ENCODE measurements at regions not wholly inside any gene's neighbourhood (a gene's known extent, or its start where the extent isn't known, plus 50 kb on each side); places are given as distances from the start of the nearest gene placed in this dataset.

DNA sequence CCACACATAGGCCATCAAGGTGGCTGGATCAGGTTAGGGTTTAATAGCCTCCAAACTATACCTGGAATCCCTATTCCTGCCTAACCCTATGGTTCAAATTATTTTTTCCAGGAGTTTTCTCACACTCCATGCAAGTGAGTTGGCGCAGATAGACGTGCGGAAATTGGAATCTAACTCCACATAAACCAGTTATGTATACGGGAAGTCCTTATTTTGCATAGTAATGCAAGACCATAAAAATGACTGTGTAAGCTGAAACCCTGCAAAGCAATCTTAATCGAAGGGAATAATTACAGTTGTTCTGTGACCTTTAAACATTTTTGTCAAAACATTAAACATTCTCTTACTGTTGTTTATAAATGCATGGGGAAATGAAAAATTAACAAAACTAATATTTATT, 200.1 kb upstream of the SIX2 start:
- H4K20me1 ChIP-seq (ENCODE audit: insufficient read depth, low read length) = no peaks in the 10 kb centered on the region
- no peaks in the 10 kb centered on the region for H3K9me3 ChIP-seq (ENCODE audit: insufficient read depth, low read length)
- no peak overlapping the region for H3K4me2 ChIP-seq (ENCODE audit: low read length)
- H3K27me3 ChIP-seq (ENCODE audit: low read depth, low read length) = no peaks in the 10 kb centered on the region
- H3K4me3 ChIP-seq (ENCODE audit: low read length) = no peak overlapping the region
- no peak overlapping the region for H2AFZ ChIP-seq (ENCODE audit: low read depth, low read length)
- H3K79me2 ChIP-seq (ENCODE audit: low read length) = no peaks in the 10 kb centered on the region
- H3K27ac ChIP-seq (ENCODE audit: low read length) = no peak overlapping the region
- H3K4me1 ChIP-seq (ENCODE audit: low read length) = peaks cover 7% of the 10 kb centered on the region
- H3K9ac ChIP-seq (ENCODE audit: low read length) = no peak overlapping the region
- TF ChIP-seq, protein P1, sequence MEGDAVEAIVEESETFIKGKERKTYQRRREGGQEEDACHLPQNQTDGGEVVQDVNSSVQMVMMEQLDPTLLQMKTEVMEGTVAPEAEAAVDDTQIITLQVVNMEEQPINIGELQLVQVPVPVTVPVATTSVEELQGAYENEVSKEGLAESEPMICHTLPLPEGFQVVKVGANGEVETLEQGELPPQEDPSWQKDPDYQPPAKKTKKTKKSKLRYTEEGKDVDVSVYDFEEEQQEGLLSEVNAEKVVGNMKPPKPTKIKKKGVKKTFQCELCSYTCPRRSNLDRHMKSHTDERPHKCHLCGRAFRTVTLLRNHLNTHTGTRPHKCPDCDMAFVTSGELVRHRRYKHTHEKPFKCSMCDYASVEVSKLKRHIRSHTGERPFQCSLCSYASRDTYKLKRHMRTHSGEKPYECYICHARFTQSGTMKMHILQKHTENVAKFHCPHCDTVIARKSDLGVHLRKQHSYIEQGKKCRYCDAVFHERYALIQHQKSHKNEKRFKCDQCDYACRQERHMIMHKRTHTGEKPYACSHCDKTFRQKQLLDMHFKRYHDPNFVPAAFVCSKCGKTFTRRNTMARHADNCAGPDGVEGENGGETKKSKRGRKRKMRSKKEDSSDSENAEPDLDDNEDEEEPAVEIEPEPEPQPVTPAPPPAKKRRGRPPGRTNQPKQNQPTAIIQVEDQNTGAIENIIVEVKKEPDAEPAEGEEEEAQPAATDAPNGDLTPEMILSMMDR (IDR thresholded peaks at IDR 0.05; ENCODE audit: low read depth, low read length) = no peak
- no peak for TF ChIP-seq EZH2phosphoT487 (IDR thresholded peaks at IDR 0.05; ENCODE audit: low read depth)
- no peaks in the 10 kb centered on the region for H3K36me3 ChIP-seq (replicated peaks; ENCODE audit: low read depth, low read length)

GRCh38 chr2:45207101-45207500, 197.8 kb upstream of the SIX2 start:
- Histone ChIP-seq H3K79me2 (ENCODE audit: low read length) (no peaks in the 10 kb centered on the region), H3K9me3 (ENCODE audit: insufficient read depth, low read length) (no peaks in the 10 kb centered on the region), H3K4me3 (ENCODE audit: low read length) (no peak overlapping the region), H2AFZ (ENCODE audit: low read depth, low read length) (no peak overlapping the region), H3K36me3 (replicated peaks; ENCODE audit: low read depth, low read length) (no peaks in the 10 kb centered on the region), H3K4me1 (ENCODE audit: low read length) (peaks cover 7% of the 10 kb centered on the region), H3K4me2 (ENCODE audit: low read length) (no peak overlapping the region), H3K27ac (ENCODE audit: low read length) (no peak overlapping the region), H4K20me1 (ENCODE audit: insufficient read depth, low read length) (no peaks in the 10 kb centered on the region), H3K9ac (ENCODE audit: low read length) (no peak overlapping the region), H3K27me3 (ENCODE audit: low read depth, low read length) (peaks cover 3% of the 10 kb centered on the region; the same call in 1 of the 2 replicates)
- TF ChIP-seq, protein P1 (IDR thresholded peaks at IDR 0.05; ENCODE audit: low read depth, low read length) = no peak
- no peak for TF ChIP-seq EZH2phosphoT487 (IDR thresholded peaks at IDR 0.05; ENCODE audit: low read depth)

GRCh38 chr2:45205985-45206384, 196.7 kb upstream of the SIX2 start:
- H3K9ac ChIP-seq (ENCODE audit: low read length) = no peak overlapping the region
- H3K36me3 ChIP-seq (replicated peaks; ENCODE audit: low read depth, low read length) = no peaks in the 10 kb centered on the region
- H3K4me2 ChIP-seq (ENCODE audit: low read length) = no peak overlapping the region
- no peak overlapping the region for H3K27ac ChIP-seq (ENCODE audit: low read length)
- H3K79me2 ChIP-seq (ENCODE audit: low read length) = no peaks in the 10 kb centered on the region
- H2AFZ ChIP-seq (ENCODE audit: low read depth, low read length) = no peak overlapping the region
- H3K27me3 ChIP-seq (ENCODE audit: low read depth, low read length) = peaks cover 10% of the 10 kb centered on the region; the same call in 1 of the 2 replicates
- peaks cover 6% of the 10 kb centered on the region for H3K4me1 ChIP-seq (ENCODE audit: low read length)
- H3K9me3 ChIP-seq (ENCODE audit: insufficient read depth, low read length) = no peaks in the 10 kb centered on the region
- H4K20me1 ChIP-seq (ENCODE audit: insufficient read depth, low read length) = no peaks in the 10 kb centered on the region
- TF ChIP-seq, protein P1 (IDR thresholded peaks at IDR 0.05; ENCODE audit: low read depth, low read length) = no peak
- TF ChIP-seq EZH2phosphoT487 (IDR thresholded peaks at IDR 0.05; ENCODE audit: low read depth) = no peak
- no peak overlapping the region for H3K4me3 ChIP-seq (ENCODE audit: low read length)

DNA sequence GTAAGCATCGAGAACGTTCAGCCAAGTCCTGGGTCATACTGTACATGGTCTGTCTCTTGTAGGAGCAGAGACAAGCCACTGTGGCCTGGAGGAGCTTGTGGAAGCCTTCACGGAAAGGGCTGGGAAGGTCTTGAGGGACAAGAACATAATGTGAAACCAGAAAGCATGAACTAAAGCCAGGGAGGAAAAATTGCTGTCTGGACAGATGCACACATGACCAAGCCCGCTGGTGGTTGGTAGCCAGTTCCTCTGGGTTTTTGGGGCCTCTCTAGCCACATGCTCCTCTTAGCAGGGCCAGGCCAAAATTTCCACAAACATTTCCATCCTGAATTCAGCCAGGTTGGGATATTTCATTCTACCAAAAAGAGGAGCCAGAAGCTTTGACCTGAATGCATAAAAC, 196.2 kb upstream of the SIX2 start:
- Histone ChIP-seq H3K4me2 (ENCODE audit: low read length) (no peak overlapping the region), H3K4me1 (ENCODE audit: low read length) (peaks cover under 1% of the 10 kb centered on the region), H3K9ac (ENCODE audit: low read length) (no peak overlapping the region), H4K20me1 (ENCODE audit: insufficient read depth, low read length) (no peaks in the 10 kb centered on the region), H2AFZ (ENCODE audit: low read depth, low read length) (no peak overlapping the region), H3K27ac (ENCODE audit: low read length) (no peak overlapping the region), H3K4me3 (ENCODE audit: low read length) (no peak overlapping the region), H3K9me3 (ENCODE audit: insufficient read depth, low read length) (no peaks in the 10 kb centered on the region), H3K27me3 (ENCODE audit: low read depth, low read length) (peaks cover 10% of the 10 kb centered on the region; the same call in 1 of the 2 replicates), H3K36me3 (replicated peaks; ENCODE audit: low read depth, low read length) (no peaks in the 10 kb centered on the region), H3K79me2 (ENCODE audit: low read length) (no peaks in the 10 kb centered on the region)
- no peak for TF ChIP-seq EZH2phosphoT487 (IDR thresholded peaks at IDR 0.05; ENCODE audit: low read depth)
- TF ChIP-seq, protein P1 (IDR thresholded peaks at IDR 0.05; ENCODE audit: low read depth, low read length) = no peak
